Mesothelial cell of epicardium (in vitro differentiated cells): ENCODE measurements at regions not wholly inside any gene's neighbourhood (a gene's known extent, or its start where the extent isn't known, plus 50 kb on each side); places are given as distances from the start of the nearest gene placed in this dataset.

Source experiments
- DNase-seq, 2 experiments: peaks; one replicate each; pipeline ENCODE4 v3.0.0; 2021; ENCODE audit warnings: low spot score in 2 of 2; ENCODE audit not compliant: unreplicated experiment in 2 of 2
- H3K27ac Mint-ChIP-seq: 2 replicates; pipeline ENCODE4 v1.8.0; 2021; ENCODE audit warnings: mixed read lengths
- H3K27me3 Mint-ChIP-seq: 2 replicates; pipeline ENCODE4 v1.8.0; 2021; ENCODE audit warnings: low read depth, mixed read lengths
- H3K36me3 Mint-ChIP-seq: 2 replicates; pipeline ENCODE4 v1.8.0; 2021; ENCODE audit warnings: mixed read lengths
- H3K4me1 Mint-ChIP-seq: 2 replicates; pipeline ENCODE4 v1.8.0; 2021; ENCODE audit warnings: mixed read lengths
- H3K4me3 Mint-ChIP-seq: 2 replicates; pipeline ENCODE4 v1.8.0; 2021; ENCODE audit warnings: mild to moderate bottlenecking, moderate library complexity, mixed read lengths
- H3K9me3 Mint-ChIP-seq: 2 replicates; pipeline ENCODE4 v1.8.0; 2021; ENCODE audit warnings: mixed read lengths
- CTCF ChIP-seq: fragments of 200-600 bp; sonication (generic); IDR thresholded peaks from one replicate; pipeline ENCODE4 v1.5.0; 2021; ENCODE audit warnings: antibody characterized with exemption; ENCODE audit not compliant: unreplicated experiment

GRCh38 chr10:6871128-6871527 lies 291.1 kb upstream of the PRKCQ start:
- no peaks in the 10 kb centered on the region for H3K36me3 Mint-ChIP-seq
- H3K27me3 Mint-ChIP-seq = peaks cover 3% of the 10 kb centered on the region
- no peak overlapping the region for H3K27ac Mint-ChIP-seq
- TF ChIP-seq CTCF = no peak
- no peaks in the 10 kb centered on the region for H3K9me3 Mint-ChIP-seq
- DNase-seq = no peak
- peaks cover 17% of the 10 kb centered on the region for H3K4me1 Mint-ChIP-seq
- H3K4me3 Mint-ChIP-seq = no peak overlapping the region

- Mint-ChIP-seq H3K27ac (no peak overlapping the region), H3K36me3 (no peaks in the 10 kb centered on the region), H3K9me3 (no peaks in the 10 kb centered on the region), H3K27me3 (peaks cover 11% of the 10 kb centered on the region), H3K4me1 (peaks cover 3% of the 10 kb centered on the region), H3K4me3 (no peak overlapping the region)
- DNase-seq = no peak
- TF ChIP-seq CTCF = no peak
These were observed 288.1 kb upstream of the PRKCQ start for GRCh38 chr10:6868036-6868725.

GRCh38 chr10:6866757-6867156 lies 286.7 kb upstream of the PRKCQ start:
- Mint-ChIP-seq H3K36me3 (no peaks in the 10 kb centered on the region), H3K4me1 (no peaks in the 10 kb centered on the region), H3K27ac (no peak overlapping the region), H3K9me3 (peaks cover 5% of the 10 kb centered on the region), H3K27me3 (peaks cover 11% of the 10 kb centered on the region), H3K4me3 (no peak overlapping the region)
- DNase-seq = no peak
- no peak for TF ChIP-seq CTCF

- Mint-ChIP-seq H3K27ac (no peak overlapping the region), H3K9me3 (peaks cover 5% of the 10 kb centered on the region), H3K36me3 (no peaks in the 10 kb centered on the region), H3K4me1 (no peaks in the 10 kb centered on the region), H3K27me3 (peaks cover 9% of the 10 kb centered on the region), H3K4me3 (no peak overlapping the region)
- DNase-seq = no peak
- TF ChIP-seq CTCF = no peak
These were observed 284.1 kb upstream of the PRKCQ start for GRCh38 chr10:6864142-6864541.

GRCh38 chr10:6863381-6863780 lies 283.3 kb upstream of the PRKCQ start:
- no peak overlapping the region for H3K4me3 Mint-ChIP-seq
- TF ChIP-seq CTCF = no peak
- DNase-seq = no peak
- H3K27me3 Mint-ChIP-seq = peaks cover 9% of the 10 kb centered on the region
- H3K27ac Mint-ChIP-seq = no peak overlapping the region
- no peaks in the 10 kb centered on the region for H3K36me3 Mint-ChIP-seq
- peaks cover 5% of the 10 kb centered on the region for H3K9me3 Mint-ChIP-seq
- no peaks in the 10 kb centered on the region for H3K4me1 Mint-ChIP-seq

GRCh38 chr10:6850452-6850851 lies 270.4 kb upstream of the PRKCQ start:
- no peak overlapping the region for H3K4me3 Mint-ChIP-seq
- peaks cover 1% of the 10 kb centered on the region for H3K27me3 Mint-ChIP-seq
- no peak overlapping the region for H3K27ac Mint-ChIP-seq
- no peaks in the 10 kb centered on the region for H3K36me3 Mint-ChIP-seq
- no peaks in the 10 kb centered on the region for H3K9me3 Mint-ChIP-seq
- no peak for TF ChIP-seq CTCF
- H3K4me1 Mint-ChIP-seq = no peaks in the 10 kb centered on the region
- no peak for DNase-seq
